Neural cell (in vitro differentiated cells): ENCODE measurements at regions not wholly inside any gene's neighbourhood (a gene's known extent, or its start where the extent isn't known, plus 50 kb on each side); places are given as distances from the start of the nearest gene placed in this dataset.

Experiments
- H2AFZ ChIP-seq: fragments of 200-600, 300-800 bp; sonication (generic), shearing (Covaris generic); 2 replicates; pipeline ENCODE4 v1.6.0; 2014; ENCODE audit warnings: low read depth, mild to moderate bottlenecking, antibody characterized with exemption, low read length, moderate library complexity
- H3F3A ChIP-seq: fragments of 200-600 bp; shearing (Covaris generic); 2 replicates; pipeline ENCODE4 v1.6.1; 2016; ENCODE audit warnings: mild to moderate bottlenecking, moderate library complexity, mixed read lengths, antibody characterized with exemption, low read length; ENCODE audit not compliant: insufficient read depth, poor library complexity, severe bottlenecking
- H3K27ac ChIP-seq: fragments of 200-600, 300-800 bp; sonication (generic), shearing (Covaris generic); 2 replicates; pipeline ENCODE4 v1.5.1; 2014; ENCODE audit warnings: mild to moderate bottlenecking, low read length, moderate library complexity
- H3K27me3 ChIP-seq: fragments of 300-800, 200-600 bp; sonication (generic), shearing (Covaris generic); 2 replicates; pipeline ENCODE4 v1.6.0; 2014; ENCODE audit warnings: mild to moderate bottlenecking, low read depth, low read length, moderate library complexity; ENCODE audit not compliant: insufficient read depth
- H3K36me3 ChIP-seq: fragments of 300-800, 200-600 bp; sonication (generic), shearing (Covaris generic); 2 replicates; pipeline ENCODE4 v1.5.1; 2014; ENCODE audit warnings: mild to moderate bottlenecking, antibody characterized with exemption, low read length, moderate library complexity; ENCODE audit not compliant: insufficient read depth
- H3K4me2 ChIP-seq: fragments of 300-800, 200-600 bp; sonication (generic), shearing (Covaris generic); 2 replicates; pipeline ENCODE4 v1.6.0; 2014; ENCODE audit warnings: mild to moderate bottlenecking, low read length
- H3K4me3 ChIP-seq: fragments of 300-800, 200-600 bp; sonication (generic), shearing (Covaris generic); 2 replicates; pipeline ENCODE4 v1.5.1; 2014; ENCODE audit warnings: mild to moderate bottlenecking, low read length, moderate library complexity
- H3K79me2 ChIP-seq: fragments of 200-600 bp; shearing (Covaris generic); replicated peaks from 2 replicates; pipeline ENCODE4 v1.6.0; 2014; ENCODE audit warnings: mild to moderate bottlenecking, low read length, moderate library complexity; ENCODE audit not compliant: insufficient read depth
- H3K9ac ChIP-seq: fragments of 300-800, 200-600 bp; sonication (generic), shearing (Covaris generic); 2 replicates; pipeline ENCODE4 v1.6.1; 2016; ENCODE audit warnings: mild to moderate bottlenecking, low read length, mixed read lengths
- H3K9me2 ChIP-seq: fragments of 200-600 bp; shearing (Covaris generic); 2 replicates; pipeline ENCODE4 v1.6.1; 2016; ENCODE audit warnings: mild to moderate bottlenecking, low read length, mixed read lengths; ENCODE audit not compliant: insufficient read depth
- H3K9me3 ChIP-seq: fragments of 200-600, 300-800 bp; sonication (generic), shearing (Covaris generic); 2 replicates; pipeline ENCODE4 v1.6.1; 2016; ENCODE audit warnings: mild to moderate bottlenecking, mixed run types, low read length, moderate library complexity, mixed read lengths
- H4K20me1 ChIP-seq: fragments of 200-600 bp; shearing (Covaris generic); 2 replicates; pipeline ENCODE4 v1.6.1; 2016; ENCODE audit warnings: mild to moderate bottlenecking, mixed run types; ENCODE audit not compliant: insufficient read depth
- EP300 ChIP-seq: fragments of 450-650 bp; conservative IDR thresholded peaks from 2 replicates; pipeline ENCODE4 v1.6.1; 2014; ENCODE audit warnings: antibody characterized with exemption, mild to moderate bottlenecking, moderate library complexity; ENCODE audit not compliant: poor library complexity, severe bottlenecking
- EZH2 ChIP-seq: fragments of 200-600, 300-800 bp; shearing (Covaris generic), sonication (generic); IDR thresholded peaks from 2 replicates; pipeline ENCODE4 v1.6.1; 2014; ENCODE audit warnings: antibody characterized with exemption, low read length, borderline replicate concordance, mild to moderate bottlenecking; ENCODE audit not compliant: insufficient read depth, poor library complexity, severe bottlenecking
- MXI1 ChIP-seq: fragments of 450-650 bp; conservative IDR thresholded peaks from 2 replicates; pipeline ENCODE4 v1.6.1; 2014; ENCODE audit warnings: antibody characterized with exemption, mild to moderate bottlenecking; ENCODE audit not compliant: poor library complexity, severe bottlenecking
- POLR2AphosphoS5 ChIP-seq: IDR thresholded peaks from 2 replicates; pipeline ENCODE4 v1.6.1; 2012
- RAD21 ChIP-seq: fragments of 450-650 bp; conservative IDR thresholded peaks from 2 replicates; pipeline ENCODE4 v1.6.1; 2014; ENCODE audit warnings: antibody characterized with exemption, mild to moderate bottlenecking, moderate library complexity
- SMC3 ChIP-seq: fragments of 450-650 bp; conservative IDR thresholded peaks from 2 replicates; pipeline ENCODE4 v1.6.1; 2014; ENCODE audit warnings: antibody characterized with exemption, mild to moderate bottlenecking, moderate library complexity; ENCODE audit not compliant: poor library complexity
- TAF1 ChIP-seq: IDR thresholded peaks from 2 replicates; pipeline ENCODE4 v1.6.1; 2012; ENCODE audit warnings: low read depth
- TF ChIP-seq, protein P1 (sequence below): fragments of 450-650 bp; IDR thresholded peaks from 2 replicates; pipeline ENCODE4 v1.5.1; 2014; ENCODE audit warnings: antibody characterized with exemption, mild to moderate bottlenecking, moderate library complexity; ENCODE audit not compliant: poor library complexity, severe bottlenecking
- TF ChIP-seq, protein P2 (sequence below): IDR thresholded peaks from 2 replicates; pipeline ENCODE4 v1.6.1; 2012; ENCODE audit warnings: borderline replicate concordance

DNA sequence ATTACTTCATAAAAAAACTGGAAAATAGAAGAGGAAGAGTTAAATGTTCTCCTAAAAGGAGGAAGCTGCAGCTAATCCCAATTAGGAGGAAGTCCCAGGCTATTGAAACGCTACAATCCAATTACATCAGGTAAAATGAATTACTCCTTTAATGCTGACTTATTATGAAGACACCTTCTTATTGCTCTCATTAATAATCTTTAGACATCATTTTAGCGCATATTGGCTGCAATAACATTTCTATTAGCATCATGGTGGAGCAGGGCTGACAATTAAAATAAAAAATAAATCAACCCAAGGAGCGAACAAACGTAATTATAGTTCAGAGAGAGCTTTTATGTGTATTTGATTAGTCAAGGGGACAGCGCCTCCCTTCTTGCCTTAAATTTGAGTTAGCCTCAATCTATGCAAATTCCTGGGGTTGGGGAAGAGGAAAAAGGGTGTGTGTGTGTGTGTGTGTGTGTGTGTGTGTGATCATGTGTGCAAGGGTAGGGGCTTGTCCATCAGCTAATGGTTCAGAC is 109.0 kb upstream of the IRX6 start:
- Histone ChIP-seq H3K27me3 (no peaks in the 10 kb centered on the region), H3K27ac (no peak overlapping the region), H3K4me2 (no peak overlapping the region), H3K9me2 (no peaks in the 10 kb centered on the region), H3K4me3 (no peak overlapping the region), H3K36me3 (no peaks in the 10 kb centered on the region), H2AFZ (no peak overlapping the region), H3K9ac (no peak overlapping the region), H3K9me3 (no peaks in the 10 kb centered on the region), H3F3A (no peaks in the 10 kb centered on the region), H3K79me2 (no peaks in the 10 kb centered on the region), H4K20me1 (no peaks in the 10 kb centered on the region)
- TF ChIP-seq, protein P1, sequence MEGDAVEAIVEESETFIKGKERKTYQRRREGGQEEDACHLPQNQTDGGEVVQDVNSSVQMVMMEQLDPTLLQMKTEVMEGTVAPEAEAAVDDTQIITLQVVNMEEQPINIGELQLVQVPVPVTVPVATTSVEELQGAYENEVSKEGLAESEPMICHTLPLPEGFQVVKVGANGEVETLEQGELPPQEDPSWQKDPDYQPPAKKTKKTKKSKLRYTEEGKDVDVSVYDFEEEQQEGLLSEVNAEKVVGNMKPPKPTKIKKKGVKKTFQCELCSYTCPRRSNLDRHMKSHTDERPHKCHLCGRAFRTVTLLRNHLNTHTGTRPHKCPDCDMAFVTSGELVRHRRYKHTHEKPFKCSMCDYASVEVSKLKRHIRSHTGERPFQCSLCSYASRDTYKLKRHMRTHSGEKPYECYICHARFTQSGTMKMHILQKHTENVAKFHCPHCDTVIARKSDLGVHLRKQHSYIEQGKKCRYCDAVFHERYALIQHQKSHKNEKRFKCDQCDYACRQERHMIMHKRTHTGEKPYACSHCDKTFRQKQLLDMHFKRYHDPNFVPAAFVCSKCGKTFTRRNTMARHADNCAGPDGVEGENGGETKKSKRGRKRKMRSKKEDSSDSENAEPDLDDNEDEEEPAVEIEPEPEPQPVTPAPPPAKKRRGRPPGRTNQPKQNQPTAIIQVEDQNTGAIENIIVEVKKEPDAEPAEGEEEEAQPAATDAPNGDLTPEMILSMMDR = no peak
- TF ChIP-seq POLR2AphosphoS5 (no peak), RAD21 (no peak), EZH2 (no peak), EP300 (no peak), SMC3 (no peak), MXI1 (no peak), TAF1 (no peak)
- TF ChIP-seq, protein P2, sequence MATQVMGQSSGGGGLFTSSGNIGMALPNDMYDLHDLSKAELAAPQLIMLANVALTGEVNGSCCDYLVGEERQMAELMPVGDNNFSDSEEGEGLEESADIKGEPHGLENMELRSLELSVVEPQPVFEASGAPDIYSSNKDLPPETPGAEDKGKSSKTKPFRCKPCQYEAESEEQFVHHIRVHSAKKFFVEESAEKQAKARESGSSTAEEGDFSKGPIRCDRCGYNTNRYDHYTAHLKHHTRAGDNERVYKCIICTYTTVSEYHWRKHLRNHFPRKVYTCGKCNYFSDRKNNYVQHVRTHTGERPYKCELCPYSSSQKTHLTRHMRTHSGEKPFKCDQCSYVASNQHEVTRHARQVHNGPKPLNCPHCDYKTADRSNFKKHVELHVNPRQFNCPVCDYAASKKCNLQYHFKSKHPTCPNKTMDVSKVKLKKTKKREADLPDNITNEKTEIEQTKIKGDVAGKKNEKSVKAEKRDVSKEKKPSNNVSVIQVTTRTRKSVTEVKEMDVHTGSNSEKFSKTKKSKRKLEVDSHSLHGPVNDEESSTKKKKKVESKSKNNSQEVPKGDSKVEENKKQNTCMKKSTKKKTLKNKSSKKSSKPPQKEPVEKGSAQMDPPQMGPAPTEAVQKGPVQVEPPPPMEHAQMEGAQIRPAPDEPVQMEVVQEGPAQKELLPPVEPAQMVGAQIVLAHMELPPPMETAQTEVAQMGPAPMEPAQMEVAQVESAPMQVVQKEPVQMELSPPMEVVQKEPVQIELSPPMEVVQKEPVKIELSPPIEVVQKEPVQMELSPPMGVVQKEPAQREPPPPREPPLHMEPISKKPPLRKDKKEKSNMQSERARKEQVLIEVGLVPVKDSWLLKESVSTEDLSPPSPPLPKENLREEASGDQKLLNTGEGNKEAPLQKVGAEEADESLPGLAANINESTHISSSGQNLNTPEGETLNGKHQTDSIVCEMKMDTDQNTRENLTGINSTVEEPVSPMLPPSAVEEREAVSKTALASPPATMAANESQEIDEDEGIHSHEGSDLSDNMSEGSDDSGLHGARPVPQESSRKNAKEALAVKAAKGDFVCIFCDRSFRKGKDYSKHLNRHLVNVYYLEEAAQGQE = no peak

DNA sequence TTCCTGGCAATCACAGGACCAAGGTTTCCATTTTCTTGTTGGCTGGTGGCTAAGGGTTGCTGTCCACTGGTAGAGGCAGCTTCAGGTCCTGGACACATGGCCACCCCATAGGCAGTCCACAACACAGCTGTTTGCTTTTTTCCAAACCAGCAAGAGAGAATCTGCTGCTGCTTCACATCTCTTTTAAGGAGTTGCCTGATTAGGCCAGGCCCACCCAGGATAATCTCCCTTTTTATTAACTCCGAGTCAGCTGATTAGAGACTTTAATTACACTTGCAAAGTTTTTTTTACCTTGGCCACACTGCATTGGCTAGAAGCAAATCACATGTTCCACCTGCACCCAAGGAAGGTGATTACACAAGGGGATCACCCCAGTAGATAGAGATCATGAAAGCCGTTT is 106.6 kb upstream of the IRX6 start:
- H3K9me2 ChIP-seq = no peaks in the 10 kb centered on the region
- no peaks in the 10 kb centered on the region for H4K20me1 ChIP-seq
- H3K9ac ChIP-seq = no peak overlapping the region
- no peaks in the 10 kb centered on the region for H3K27me3 ChIP-seq
- H2AFZ ChIP-seq = no peak overlapping the region
- H3F3A ChIP-seq = no peaks in the 10 kb centered on the region
- no peak overlapping the region for H3K4me2 ChIP-seq
- no peaks in the 10 kb centered on the region for H3K79me2 ChIP-seq
- TF ChIP-seq TAF1 = no peak
- no peak for TF ChIP-seq SMC3
- no peak for TF ChIP-seq MXI1
- no peak for TF ChIP-seq POLR2AphosphoS5
- no peak for TF ChIP-seq RAD21
- TF ChIP-seq, protein P2 = no peak
- TF ChIP-seq EZH2 = no peak
- TF ChIP-seq EP300 = no peak
- TF ChIP-seq, protein P1 = no peak
- no peak overlapping the region for H3K4me3 ChIP-seq
- no peaks in the 10 kb centered on the region for H3K36me3 ChIP-seq
- no peak overlapping the region for H3K27ac ChIP-seq
- no peaks in the 10 kb centered on the region for H3K9me3 ChIP-seq
